ENCODE measurements at regions not wholly inside any gene's neighbourhood (a gene's known extent, or its start where the extent isn't known, plus 50 kb on each side); places are given as distances from the start of the nearest gene placed in this dataset.

- TF ChIP-seq POLR2AphosphoS5 (IDR thresholded peaks at IDR 0.05; ENCODE audit: borderline replicate concordance, low read depth, low read length) (no peak), EZH2 (IDR thresholded peaks at IDR 0.05) (no peak)
Observed at GRCh38 chr4:135210341-135210740, 1008.8 kb upstream of the PABPC4L start.

Measured in SK-N-MC (cell line).